ENCODE measurements at regions not wholly inside any gene's neighbourhood (a gene's known extent, or its start where the extent isn't known, plus 50 kb on each side); places are given as distances from the start of the nearest gene placed in this dataset.

- CTCF ChIA-PET: no interaction called here
- Histone ChIP-seq H3K9me3 (ENCODE audit: insufficient read depth, low read depth) (no peaks in the 10 kb centered on the region), H3K27ac (no peak overlapping the region), H2AFZ (no peak overlapping the region), H3K79me2 (ENCODE audit: low read depth) (no peaks in the 10 kb centered on the region), H4K20me1 (ENCODE audit: insufficient read depth) (no peaks in the 10 kb centered on the region), H3K9me2 (ENCODE audit: insufficient read depth) (peaks cover 4% of the 10 kb centered on the region; the same call in 1 of the 2 replicates), H3K4me1 (replicated peaks; ENCODE audit: insufficient read depth) (no peaks in the 10 kb centered on the region), H3K27me3 (ENCODE audit: insufficient read depth, low read depth) (no peaks in the 10 kb centered on the region), H3K36me3 (ENCODE audit: low read depth) (no peaks in the 10 kb centered on the region), H3K4me2 (no peak overlapping the region), H3F3A (ENCODE audit: insufficient read depth, low read depth) (no peaks in the 10 kb centered on the region), H3K4me3 (no peak overlapping the region)
- no peak for TF ChIP-seq EZH2 (IDR thresholded peaks at IDR 0.05; ENCODE audit: low read depth)
- no peak for TF ChIP-seq CTCF (conservative IDR thresholded peaks at IDR 0.05)
- no TSS peak for BruUV-seq (replicated peaks)
- intact Hi-C loops (cut with micrococcal nuclease; ENCODE audit: unreplicated experiment): no loop called here
- no peak for DNase-seq
- POLR2A ChIA-PET (ENCODE audit: unreplicated experiment): no interaction called here
These were observed 390.4 kb upstream of the RGPD4 start for GRCh38 chr2:107436281-107436680.

- no peak for DNase-seq
- intact Hi-C loops (cut with micrococcal nuclease; ENCODE audit: unreplicated experiment): no loop called here
These were observed 389.4 kb upstream of the RGPD4 start for GRCh38 chr2:107437265-107437664.

GRCh38 chr2:107437807-107438206 lies 388.9 kb upstream of the RGPD4 start:
- no peak for DNase-seq
- no TSS peak for BruUV-seq (replicated peaks)
- Histone ChIP-seq H3K9me2 (ENCODE audit: insufficient read depth) (no peaks in the 10 kb centered on the region), H3K4me2 (no peak overlapping the region), H4K20me1 (ENCODE audit: insufficient read depth) (no peaks in the 10 kb centered on the region), H3K36me3 (ENCODE audit: low read depth) (no peaks in the 10 kb centered on the region), H2AFZ (no peak overlapping the region), H3K4me3 (no peak overlapping the region), H3K4me1 (replicated peaks; ENCODE audit: insufficient read depth) (no peaks in the 10 kb centered on the region), H3F3A (ENCODE audit: insufficient read depth, low read depth) (no peaks in the 10 kb centered on the region), H3K9me3 (ENCODE audit: insufficient read depth, low read depth) (no peaks in the 10 kb centered on the region), H3K27me3 (ENCODE audit: insufficient read depth, low read depth) (no peaks in the 10 kb centered on the region), H3K79me2 (ENCODE audit: low read depth) (no peaks in the 10 kb centered on the region), H3K27ac (no peak overlapping the region)
- CTCF ChIA-PET: no interaction called here
- POLR2A ChIA-PET (ENCODE audit: unreplicated experiment): no interaction called here
- TF ChIP-seq EZH2 (IDR thresholded peaks at IDR 0.05; ENCODE audit: low read depth) (no peak), CTCF (conservative IDR thresholded peaks at IDR 0.05) (no peak)
- intact Hi-C loops (cut with micrococcal nuclease; ENCODE audit: unreplicated experiment): no loop called here

More at GRCh38 chr2:107437265-107437664, 389.4 kb upstream of the RGPD4 start:
- no peaks in the 10 kb centered on the region for H3K79me2 ChIP-seq (ENCODE audit: low read depth)
- H3K27me3 ChIP-seq (ENCODE audit: insufficient read depth, low read depth): no peaks in the 10 kb centered on the region
- ChIA-PET POLR2A (ENCODE audit: unreplicated experiment) (no interaction called here), CTCF (no interaction called here)
- BruUV-seq (replicated peaks): no TSS peak
- no peak overlapping the region for H2AFZ ChIP-seq
- no peak overlapping the region for H3K4me3 ChIP-seq
- H4K20me1 ChIP-seq (ENCODE audit: insufficient read depth): no peaks in the 10 kb centered on the region
- H3F3A ChIP-seq (ENCODE audit: insufficient read depth, low read depth): no peaks in the 10 kb centered on the region
- no peaks in the 10 kb centered on the region for H3K36me3 ChIP-seq (ENCODE audit: low read depth)
- H3K9me2 ChIP-seq (ENCODE audit: insufficient read depth): peaks cover under 1% of the 10 kb centered on the region; the same call in 1 of the 2 replicates
- H3K27ac ChIP-seq: no peak overlapping the region
- no peaks in the 10 kb centered on the region for H3K4me1 ChIP-seq (replicated peaks; ENCODE audit: insufficient read depth)
- H3K4me2 ChIP-seq: no peak overlapping the region
- H3K9me3 ChIP-seq (ENCODE audit: insufficient read depth, low read depth): no peaks in the 10 kb centered on the region
- TF ChIP-seq EZH2 (IDR thresholded peaks at IDR 0.05; ENCODE audit: low read depth) (no peak), CTCF (conservative IDR thresholded peaks at IDR 0.05) (no peak)
